ENCODE measurements at regions not wholly inside any gene's neighbourhood (a gene's known extent, or its start where the extent isn't known, plus 50 kb on each side); places are given as distances from the start of the nearest gene placed in this dataset.

- TF ChIP-seq CTCF (IDR thresholded peaks at IDR 0.05; ENCODE audit: low read depth, low read length, poor library complexity, severe bottlenecking), result no peak
- TF ChIP-seq EZH2phosphoT487 (IDR thresholded peaks at IDR 0.05; ENCODE audit: borderline replicate concordance, low read length), result no peak
These were observed 77.8 kb downstream of the GCNT4 start for GRCh38 chr5:74974451-74975091.
